ENCODE measurements at regions not wholly inside any gene's neighbourhood (a gene's known extent, or its start where the extent isn't known, plus 50 kb on each side); places are given as distances from the start of the nearest gene placed in this dataset.
"Not testable (repeated sequence)": the region's sequence is repeated elsewhere in the genome, so short reads cannot be mapped to it uniquely, and the experiment has no call there.

GRCh38 chr2:95676573-95676972, 84.8 kb downstream of the TRIM43 start:
- TF ChIP-seq, protein P1, sequence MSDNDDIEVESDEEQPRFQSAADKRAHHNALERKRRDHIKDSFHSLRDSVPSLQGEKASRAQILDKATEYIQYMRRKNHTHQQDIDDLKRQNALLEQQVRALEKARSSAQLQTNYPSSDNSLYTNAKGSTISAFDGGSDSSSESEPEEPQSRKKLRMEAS (IDR thresholded peaks at IDR 0.05): not testable (repeated sequence)
- not testable (repeated sequence) for TF ChIP-seq POLR2AphosphoS5 (IDR thresholded peaks at IDR 0.05; ENCODE audit: low read depth, low read length)

Data from HCT116 (cell line).